Gastrocnemius medialis (tissue), 4 donors: ENCODE measurements at regions not wholly inside any gene's neighbourhood (a gene's known extent, or its start where the extent isn't known, plus 50 kb on each side); places are given as distances from the start of the nearest gene placed in this dataset.

Source experiments
- ATAC-seq, 2 donors: fragments of 150-250 bp; one replicate each; pipeline ENCODE4 v1.9.1; 2016
- DNase-seq, 2 donors: peaks; one replicate each; pipeline ENCODE4 v3.0.0-alpha.2; 2019
- H3K27ac ChIP-seq, 4 donors: fragments of 200-600 bp; sonication (generic); 1 replicate in 1 of 4; 2 replicates in 3 of 4; pipeline ENCODE4 v1.5.1; 2016 to 2018; ENCODE audit warnings: mild to moderate bottlenecking in 2 of 4, moderate library complexity in 1 of 4
- H3K27me3 ChIP-seq, 3 donors: fragments of 200-600 bp; sonication (generic) in 2 of 3; 1 replicate in 1 of 3; 2 replicates in 2 of 3; pipeline versions ENCODE4 v1.5.1 to v1.6.0; 2016 to 2019; ENCODE audit warnings: mild to moderate bottlenecking in 1 of 3, moderate library complexity in 1 of 3
- H3K36me3 ChIP-seq, 2 donors: fragments of 200-600 bp; sonication (generic) in 1 of 2; one replicate each; pipeline ENCODE4 v1.5.1; 2017 to 2018
- H3K4me1 ChIP-seq, 2 donors: fragments of 200-600 bp; sonication (generic) in 1 of 2; one replicate each; pipeline ENCODE4 v1.5.1; 2016 to 2017; ENCODE audit warnings: mild to moderate bottlenecking in 2 of 2
- H3K4me3 ChIP-seq, 4 donors: fragments of 200-600 bp; sonication (generic) in 3 of 4; 1 replicate in 1 of 4; 2 replicates in 3 of 4; pipeline ENCODE4 v1.5.1; 2016 to 2019; ENCODE audit warnings: mild to moderate bottlenecking in 2 of 4
- H3K9me3 ChIP-seq, 3 donors: fragments of 200-600 bp; sonication (generic) in 2 of 3; 1 replicate in 1 of 3; 2 replicates in 2 of 3; pipeline ENCODE4 v1.5.1; 2016 to 2019
- POLR2A ChIP-seq, 2 donors: fragments of 450-650 bp; IDR thresholded peaks; one replicate each; pipeline ENCODE4 v1.6.1; 2017; ENCODE audit warnings: antibody characterized with exemption in 2 of 2, mild to moderate bottlenecking in 2 of 2, moderate library complexity in 2 of 2
- in situ Hi-C, 4 donors: fragments of 200-750 bp; cut with MboI; loops; one replicate each; pipeline versions ENCODE4 v1.15.0 to v1.8.0; 2017; ENCODE audit warnings: low sequenced_read_pairs in 4 of 4
- intact Hi-C: fragments of 100-400 bp; cut with DNase I; formaldehyde crosslinking; loops from one replicate; pipeline ENCODE4 v1.15.1; 2023; ENCODE audit warnings: low total_unique reads
- TF ChIP-seq, protein P1 (sequence below), 5 experiments: fragments of 450-650 bp in 3 of 5; fragments of 200-600 bp in 2 of 5; sonication (generic) in 2 of 5; IDR thresholded peaks in 4 of 5; conservative IDR thresholded peaks in 1 of 5; 1 replicate in 4 of 5; 2 replicates in 1 of 5; pipeline ENCODE4 v1.5.1; 2016 to 2019; ENCODE audit warnings: antibody characterized with exemption in 5 of 5, mild to moderate bottlenecking in 3 of 5, moderate library complexity in 3 of 5

DNA sequence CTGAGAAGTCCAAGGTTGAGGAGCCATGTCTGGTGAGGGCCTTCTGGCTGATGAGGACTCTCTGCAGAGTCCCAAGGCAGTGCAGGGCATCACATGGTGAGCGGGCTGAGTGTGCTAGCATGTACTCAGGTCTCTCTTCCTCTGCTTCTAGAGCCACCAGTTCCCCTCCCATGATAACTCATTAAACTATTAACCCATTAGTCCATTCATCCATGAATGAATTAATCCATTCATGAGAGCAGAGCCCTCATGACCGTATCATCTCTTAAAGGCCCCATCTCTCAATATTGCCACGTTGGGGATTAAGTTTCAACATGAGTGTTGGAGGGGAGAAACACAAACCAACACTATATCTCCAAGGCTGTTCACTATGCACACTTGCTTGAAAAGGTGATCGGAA lies 83.7 kb downstream of the TMEM30B start:
- Histone ChIP-seq H3K27ac (peak overlapping the region in 3 of 4 donors; percentile 55 to 76 (median 62)), H3K27me3 (no peaks in the 10 kb centered on the region), H3K4me1 (peaks cover 24 to 38% of the 10 kb centered on the region in 2 donors), H3K4me3 (no peak overlapping the region), H3K36me3 (no peaks in the 10 kb centered on the region), H3K9me3 (no peaks in the 10 kb centered on the region)
- no peak for TF ChIP-seq POLR2A (IDR thresholded peaks at IDR 0.05)
- TF ChIP-seq, protein P1, sequence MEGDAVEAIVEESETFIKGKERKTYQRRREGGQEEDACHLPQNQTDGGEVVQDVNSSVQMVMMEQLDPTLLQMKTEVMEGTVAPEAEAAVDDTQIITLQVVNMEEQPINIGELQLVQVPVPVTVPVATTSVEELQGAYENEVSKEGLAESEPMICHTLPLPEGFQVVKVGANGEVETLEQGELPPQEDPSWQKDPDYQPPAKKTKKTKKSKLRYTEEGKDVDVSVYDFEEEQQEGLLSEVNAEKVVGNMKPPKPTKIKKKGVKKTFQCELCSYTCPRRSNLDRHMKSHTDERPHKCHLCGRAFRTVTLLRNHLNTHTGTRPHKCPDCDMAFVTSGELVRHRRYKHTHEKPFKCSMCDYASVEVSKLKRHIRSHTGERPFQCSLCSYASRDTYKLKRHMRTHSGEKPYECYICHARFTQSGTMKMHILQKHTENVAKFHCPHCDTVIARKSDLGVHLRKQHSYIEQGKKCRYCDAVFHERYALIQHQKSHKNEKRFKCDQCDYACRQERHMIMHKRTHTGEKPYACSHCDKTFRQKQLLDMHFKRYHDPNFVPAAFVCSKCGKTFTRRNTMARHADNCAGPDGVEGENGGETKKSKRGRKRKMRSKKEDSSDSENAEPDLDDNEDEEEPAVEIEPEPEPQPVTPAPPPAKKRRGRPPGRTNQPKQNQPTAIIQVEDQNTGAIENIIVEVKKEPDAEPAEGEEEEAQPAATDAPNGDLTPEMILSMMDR (IDR thresholded peaks at IDR 0.05 in 4 of 5, conservative IDR thresholded peaks at IDR 0.05 in 1 of 5) = no peak
- no peak for DNase-seq
- in situ Hi-C loops = loop anchor here in 3 of 4 donors (10.0 to 25.0 kb wide), 3 partner anchors 83 to 473 kb away; partner anchors contain the start of gene SIX4 (in 1 of the 3)
- ATAC-seq = no peak
- intact Hi-C loops = loop anchor here (5.0 kb wide), 1 partner anchor 555 kb away; no protein-coding TSS in a partner anchor

DNA sequence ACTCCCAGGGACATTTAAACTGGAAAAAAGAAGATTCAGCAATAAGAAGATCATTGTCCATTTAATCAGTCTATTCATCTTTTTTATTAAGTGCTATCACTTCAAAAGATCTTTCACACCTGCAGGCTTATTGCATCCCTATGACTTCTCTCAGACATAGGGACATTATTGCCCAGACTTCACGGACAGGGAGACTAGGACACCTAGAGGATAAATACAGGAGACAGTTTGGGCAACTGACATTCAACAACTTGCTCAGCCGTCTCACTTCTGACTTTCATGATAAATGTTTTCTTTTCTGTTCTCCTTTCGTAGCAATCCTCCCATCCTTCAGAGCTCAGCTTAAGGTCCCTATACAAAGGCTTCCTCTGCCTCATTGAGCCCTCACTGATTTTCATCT lies 84.3 kb downstream of the TMEM30B start:
- Histone ChIP-seq H3K4me3 (no peak overlapping the region), H3K36me3 (no peaks in the 10 kb centered on the region), H3K27ac (peak overlapping the region; percentile 55 to 76 (median 62)), H3K27me3 (no peaks in the 10 kb centered on the region), H3K4me1 (peaks cover 18 to 33% of the 10 kb centered on the region in 2 donors), H3K9me3 (no peaks in the 10 kb centered on the region)
- TF ChIP-seq POLR2A (IDR thresholded peaks at IDR 0.05) = no peak
- TF ChIP-seq, protein P1 (IDR thresholded peaks at IDR 0.05 in 4 of 5, conservative IDR thresholded peaks at IDR 0.05 in 1 of 5) = peak in 3 of 5 experiments; percentile 40 to 52 (median 40)
- in situ Hi-C loops = loop anchor here in 3 of 4 donors (10.0 to 25.0 kb wide), 3 partner anchors 82 to 472 kb away; partner anchors contain the start of gene SIX4 (in 1 of the 3)
- intact Hi-C loops = loop anchor here (5.0 kb wide), 1 partner anchor 554 kb away; no protein-coding TSS in a partner anchor
- ATAC-seq (peak; percentile 74 to 88), DNase-seq (no peak)

DNA sequence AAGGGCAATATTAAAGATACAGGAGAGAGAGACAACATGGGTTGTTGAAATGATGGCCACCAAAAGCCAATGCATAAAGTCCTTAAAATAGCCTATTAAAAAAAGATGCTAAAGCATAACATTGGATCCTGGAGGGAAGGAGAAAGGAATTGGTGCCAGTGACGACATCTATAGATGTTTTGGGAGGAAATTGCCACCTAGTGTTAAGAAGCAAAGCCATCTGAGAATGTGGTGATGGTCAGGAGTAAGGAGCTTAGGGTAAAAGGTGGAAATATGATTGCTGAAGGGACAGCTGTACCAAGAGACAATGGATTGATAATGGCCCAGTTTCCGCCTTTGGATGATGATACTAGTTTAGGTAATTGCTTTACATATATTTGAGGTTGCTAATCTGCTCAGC lies 85.1 kb downstream of the TMEM30B start:
- no peaks in the 10 kb centered on the region for H3K36me3 ChIP-seq
- H3K9me3 ChIP-seq = no peaks in the 10 kb centered on the region
- intact Hi-C loops = loop anchor here (5.0 kb wide), 1 partner anchor 554 kb away; no protein-coding TSS in a partner anchor
- peak overlapping the region in 1 of 4 donors; percentile 6 for H3K27ac ChIP-seq
- H3K27me3 ChIP-seq = no peaks in the 10 kb centered on the region
- H3K4me1 ChIP-seq = peaks cover 12 to 26% of the 10 kb centered on the region in 2 donors
- in situ Hi-C loops = loop anchor here in 3 of 4 donors (10.0 to 25.0 kb wide), 3 partner anchors 81 to 471 kb away; partner anchors contain the start of gene SIX4 (in 1 of the 3)
- TF ChIP-seq, protein P1 (IDR thresholded peaks at IDR 0.05 in 4 of 5, conservative IDR thresholded peaks at IDR 0.05 in 1 of 5) = no peak
- TF ChIP-seq POLR2A (IDR thresholded peaks at IDR 0.05) = no peak
- H3K4me3 ChIP-seq = no peak overlapping the region
- DNase-seq (no peak), ATAC-seq (no peak)

DNA sequence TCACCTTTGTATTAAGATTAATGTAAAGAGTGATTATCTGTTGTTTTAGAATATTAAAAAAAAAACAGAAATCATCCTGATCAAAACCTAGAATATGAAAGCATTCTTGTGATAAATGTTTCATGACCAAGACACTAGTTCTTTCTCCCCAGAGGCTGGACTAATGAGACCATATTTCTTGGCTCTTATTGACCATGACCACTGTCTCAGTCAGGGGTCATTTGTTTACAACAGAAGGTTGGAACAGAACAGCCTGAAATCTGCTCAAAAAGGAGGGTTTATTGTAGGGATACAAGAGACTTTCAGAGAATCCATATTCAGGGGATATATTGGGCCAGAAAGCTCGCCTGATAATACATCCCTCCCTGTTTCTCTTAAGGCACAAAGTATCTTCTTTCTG lies 87.7 kb downstream of the TMEM30B start:
- H3K4me3 ChIP-seq = no peak overlapping the region
- no peaks in the 10 kb centered on the region for H3K9me3 ChIP-seq
- peak overlapping the region in 3 of 4 donors; percentile 31 to 92 (median 90) for H3K27ac ChIP-seq
- DNase-seq (no peak), ATAC-seq (no peak)
- peaks cover 21 to 34% of the 10 kb centered on the region in 2 donors for H3K4me1 ChIP-seq
- in situ Hi-C loops (loop anchor here in 3 of 4 donors (5.0 to 25.0 kb wide), 4 partner anchors 79 to 469 kb away; partner anchors contain the start of gene SIX4 (in 1 of the 3)), intact Hi-C loops (loop anchor here (5.0 kb wide), 2 partner anchors 166 to 471 kb away; partner anchors contain the start of gene SIX4)
- H3K36me3 ChIP-seq = no peaks in the 10 kb centered on the region
- no peaks in the 10 kb centered on the region for H3K27me3 ChIP-seq
- no peak for TF ChIP-seq POLR2A (IDR thresholded peaks at IDR 0.05)
- TF ChIP-seq, protein P1 (IDR thresholded peaks at IDR 0.05 in 4 of 5, conservative IDR thresholded peaks at IDR 0.05 in 1 of 5) = no peak
